H9 (cell line): ENCODE measurements at regions not wholly inside any gene's neighbourhood (a gene's known extent, or its start where the extent isn't known, plus 50 kb on each side); places are given as distances from the start of the nearest gene placed in this dataset.

Source experiments
- DNase-seq: peaks from one replicate; pipeline ENCODE4 v3.0.0-alpha.2; 2017
- H2AFZ ChIP-seq: one replicate; pipeline ENCODE4 v1.6.1; 2013; ENCODE audit warnings: mild to moderate bottlenecking, low read length, control low read depth, moderate library complexity
- H2AK5ac ChIP-seq: 2 replicates; pipeline ENCODE4 v1.6.1; 2013; ENCODE audit warnings: low read length, control low read depth, mixed read lengths; ENCODE audit not compliant: insufficient read length
- H2BK120ac ChIP-seq: one replicate; pipeline ENCODE4 v1.6.1; 2013; ENCODE audit warnings: low read depth, mild to moderate bottlenecking, low read length, control low read depth, inconsistent platforms; ENCODE audit not compliant: poor library complexity, severe bottlenecking
- H2BK12ac ChIP-seq: 2 replicates; pipeline ENCODE4 v1.6.1; 2013; ENCODE audit warnings: low read length, control low read depth, mixed read lengths, low read depth; ENCODE audit not compliant: insufficient read length
- H2BK15ac ChIP-seq: 2 replicates; pipeline ENCODE4 v1.6.1; 2013; ENCODE audit warnings: low read depth, low read length, control low read depth
- H2BK20ac ChIP-seq: one replicate; pipeline ENCODE4 v1.6.1; 2013; ENCODE audit warnings: low read depth, mild to moderate bottlenecking, low read length, control low read depth, inconsistent platforms; ENCODE audit not compliant: poor library complexity, severe bottlenecking
- H2BK5ac ChIP-seq: 2 replicates; pipeline ENCODE4 v1.6.1; 2013; ENCODE audit warnings: low read length, control low read depth, mixed read lengths; ENCODE audit not compliant: insufficient read length
- H3K14ac ChIP-seq: 2 replicates; pipeline ENCODE4 v1.6.1; 2013; ENCODE audit warnings: low read length, control low read depth; ENCODE audit not compliant: insufficient read depth
- H3K18ac ChIP-seq: 2 replicates; pipeline ENCODE4 v1.6.1; 2013; ENCODE audit warnings: low read depth, mild to moderate bottlenecking, mixed read lengths, low read length, control low read depth; ENCODE audit not compliant: insufficient read length
- H3K23ac ChIP-seq: 2 replicates; pipeline ENCODE4 v1.6.1; 2013; ENCODE audit warnings: low read length, control low read depth, mixed read lengths, low read depth; ENCODE audit not compliant: insufficient read length
- H3K23me2 ChIP-seq: 2 replicates; pipeline ENCODE4 v1.6.1; 2013; ENCODE audit warnings: low read depth, mild to moderate bottlenecking, mixed read lengths, low read length, control low read depth; ENCODE audit not compliant: insufficient read length, poor library complexity, severe bottlenecking
- H3K27ac ChIP-seq: 2 replicates; pipeline ENCODE4 v1.5.1; 2013; ENCODE audit warnings: low read length, control low read depth, mixed read lengths, low read depth; ENCODE audit not compliant: insufficient read length
- H3K27me3 ChIP-seq: 2 replicates; pipeline ENCODE4 v1.6.1; 2013; ENCODE audit warnings: low read length, control low read depth, inconsistent platforms; ENCODE audit not compliant: insufficient read depth
- H3K4ac ChIP-seq: 2 replicates; pipeline ENCODE4 v1.6.1; 2013; ENCODE audit warnings: low read depth, mild to moderate bottlenecking, control low read depth, inconsistent platforms, low read length, moderate library complexity
- H3K4me1 ChIP-seq: 2 replicates; pipeline ENCODE4 v1.6.1; 2013; ENCODE audit warnings: low read length, control low read depth, inconsistent platforms; ENCODE audit not compliant: insufficient read depth
- H3K4me2 ChIP-seq: 2 replicates; pipeline ENCODE4 v1.6.1; 2013; ENCODE audit warnings: low read length, control low read depth, mixed read lengths; ENCODE audit not compliant: insufficient read length, insufficient read depth
- H3K56ac ChIP-seq: 2 replicates; pipeline ENCODE4 v1.6.1; 2013; ENCODE audit warnings: low read depth, mild to moderate bottlenecking, mixed read lengths, low read length, control low read depth; ENCODE audit not compliant: insufficient read length
- H3K79me1 ChIP-seq: 2 replicates; pipeline ENCODE4 v1.6.1; 2013; ENCODE audit warnings: low read depth, mild to moderate bottlenecking, moderate library complexity, low read length, control low read depth, inconsistent platforms; ENCODE audit not compliant: insufficient read depth, poor library complexity, severe bottlenecking
- H3K79me2 ChIP-seq: 2 replicates; pipeline ENCODE4 v1.6.1; 2013; ENCODE audit warnings: low read length, control low read depth, inconsistent platforms; ENCODE audit not compliant: insufficient read depth
- H3K9ac ChIP-seq: 2 replicates; pipeline ENCODE4 v1.6.1; 2013; ENCODE audit warnings: low read length, control low read depth, mixed read lengths; ENCODE audit not compliant: insufficient read length; ENCODE audit errors: extremely low read depth
- H3K9me3 ChIP-seq: one replicate; pipeline ENCODE4 v1.6.1; 2013; ENCODE audit warnings: low read depth, low read length, inconsistent platforms; ENCODE audit not compliant: control insufficient read depth
- H3T11ph ChIP-seq: one replicate; pipeline ENCODE4 v1.6.1; 2013; ENCODE audit warnings: mild to moderate bottlenecking, low read length, control low read depth, inconsistent platforms
- H4K20me1 ChIP-seq: one replicate; pipeline ENCODE4 v1.6.1; 2013; ENCODE audit not compliant: control insufficient read depth, insufficient read length, insufficient read depth
- H4K5ac ChIP-seq: 2 replicates; pipeline ENCODE4 v1.6.1; 2013; ENCODE audit warnings: low read depth, mild to moderate bottlenecking, mixed read lengths, low read length, control low read depth; ENCODE audit not compliant: insufficient read length
- H4K8ac ChIP-seq: replicated peaks from 2 replicates; pipeline ENCODE4 v1.6.1; 2013; ENCODE audit warnings: low read length, control low read depth, mixed read lengths, low read depth; ENCODE audit not compliant: insufficient read length
- H4K91ac ChIP-seq: 2 replicates; pipeline ENCODE4 v1.6.1; 2013; ENCODE audit warnings: low read depth, mild to moderate bottlenecking, moderate library complexity, mixed read lengths, low read length, control low read depth; ENCODE audit not compliant: insufficient read length
- H3K27ac Mint-ChIP-seq, 3 experiments: 2 replicates in 2 of 3; 3 replicates in 1 of 3; pipeline ENCODE4 v1.8.0; 2020 to 2021; ENCODE audit warnings: mixed read lengths in 3 of 3, mild to moderate bottlenecking in 1 of 3, moderate library complexity in 1 of 3
- H3K27me3 Mint-ChIP-seq: 2 replicates; pipeline ENCODE4 v1.8.0; 2021; ENCODE audit warnings: low read depth, mild to moderate bottlenecking, moderate library complexity, mixed read lengths
- H3K36me3 Mint-ChIP-seq, 3 experiments: 2 replicates in 2 of 3; 3 replicates in 1 of 3; pipeline ENCODE4 v1.8.0; 2020 to 2021; ENCODE audit warnings: low read depth in 3 of 3, mixed read lengths in 3 of 3; ENCODE audit not compliant: insufficient read depth in 1 of 3
- H3K4me1 Mint-ChIP-seq, 2 experiments: 2 replicates each; pipeline ENCODE4 v1.8.0; 2020; ENCODE audit warnings: mixed read lengths in 2 of 2
- H3K4me3 Mint-ChIP-seq, 2 experiments: 2 replicates in 1 of 2; 3 replicates in 1 of 2; pipeline ENCODE4 v1.8.0; 2020 to 2021; ENCODE audit warnings: mild to moderate bottlenecking in 2 of 2, mixed read lengths in 2 of 2, moderate library complexity in 1 of 2
- H3K9me3 Mint-ChIP-seq, 2 experiments: 2 replicates in 1 of 2; 3 replicates in 1 of 2; pipeline ENCODE4 v1.8.0; 2020; ENCODE audit warnings: mild to moderate bottlenecking in 2 of 2, mixed read lengths in 2 of 2, moderate library complexity in 1 of 2
- WGBS: extraction: QIAGEN DNeasy Blood & Tissue Kit; methylation state at CpG from one replicate; pipeline ENCODE4 v1.1.7; 2013; ENCODE audit warnings: missing lambda C conversion rate, low lambda C conversion rate, mixed read lengths; ENCODE audit not compliant: insufficient read length; ENCODE audit errors: extremely low coverage; 5-methylcytosine and 5-hydroxymethylcytosine counted together
- TF ChIP-seq, protein P1 (sequence below): fragments of 200-600 bp; sonication (generic); conservative IDR thresholded peaks from 3 replicates; pipeline ENCODE4 v1.8.0; 2021; ENCODE audit warnings: antibody characterized with exemption, mild to moderate bottlenecking

DNA sequence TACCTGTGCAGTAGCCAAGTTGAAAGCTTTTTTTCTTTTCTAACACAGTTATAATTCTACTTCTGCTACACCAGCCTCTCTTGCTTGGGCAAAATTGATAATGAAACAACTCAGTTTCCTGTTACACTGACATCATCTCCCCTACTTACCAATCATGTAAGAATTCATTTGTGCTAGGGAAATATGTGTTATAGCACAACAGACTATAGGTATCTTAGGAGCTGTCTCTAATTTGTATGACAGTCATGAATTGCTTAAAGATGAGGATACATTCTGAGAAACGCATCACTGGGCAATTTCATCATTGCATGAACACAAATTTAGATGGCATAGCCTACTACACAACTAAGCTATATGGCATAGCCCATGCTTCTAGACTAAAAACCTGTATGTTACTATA, 246.3 kb upstream of the ANKRD50 start:
- Mint-ChIP-seq H3K27ac (no peak overlapping the region), H3K4me1 (peaks cover 2 to 5% of the 10 kb centered on the region in 2 experiments; a peak in 3 of 4 replicates), H3K27me3 (no peaks in the 10 kb centered on the region; the same call in none of the 2 replicates), H3K36me3 (peaks cover 16 to 29% (median 21%) of the 10 kb centered on the region in 3 experiments), H3K9me3 (peaks cover 23 to 25% of the 10 kb centered on the region in 2 experiments), H3K4me3 (no peak overlapping the region)
- H3K79me1 ChIP-seq, result no peaks in the 10 kb centered on the region
- H2BK5ac ChIP-seq, result no peak overlapping the region
- no peak overlapping the region for H3K18ac ChIP-seq
- H3T11ph ChIP-seq, result no peak overlapping the region
- no peaks in the 10 kb centered on the region for H3K4me1 ChIP-seq
- DNase-seq, result no peak
- H2BK12ac ChIP-seq, result no peak overlapping the region
- no peaks in the 10 kb centered on the region for H3K23me2 ChIP-seq
- H2BK20ac ChIP-seq, result no peak overlapping the region
- no peak overlapping the region for H2AFZ ChIP-seq
- no peak overlapping the region for H3K27ac ChIP-seq
- H3K9ac ChIP-seq, result no peak overlapping the region
- TF ChIP-seq, protein P1, sequence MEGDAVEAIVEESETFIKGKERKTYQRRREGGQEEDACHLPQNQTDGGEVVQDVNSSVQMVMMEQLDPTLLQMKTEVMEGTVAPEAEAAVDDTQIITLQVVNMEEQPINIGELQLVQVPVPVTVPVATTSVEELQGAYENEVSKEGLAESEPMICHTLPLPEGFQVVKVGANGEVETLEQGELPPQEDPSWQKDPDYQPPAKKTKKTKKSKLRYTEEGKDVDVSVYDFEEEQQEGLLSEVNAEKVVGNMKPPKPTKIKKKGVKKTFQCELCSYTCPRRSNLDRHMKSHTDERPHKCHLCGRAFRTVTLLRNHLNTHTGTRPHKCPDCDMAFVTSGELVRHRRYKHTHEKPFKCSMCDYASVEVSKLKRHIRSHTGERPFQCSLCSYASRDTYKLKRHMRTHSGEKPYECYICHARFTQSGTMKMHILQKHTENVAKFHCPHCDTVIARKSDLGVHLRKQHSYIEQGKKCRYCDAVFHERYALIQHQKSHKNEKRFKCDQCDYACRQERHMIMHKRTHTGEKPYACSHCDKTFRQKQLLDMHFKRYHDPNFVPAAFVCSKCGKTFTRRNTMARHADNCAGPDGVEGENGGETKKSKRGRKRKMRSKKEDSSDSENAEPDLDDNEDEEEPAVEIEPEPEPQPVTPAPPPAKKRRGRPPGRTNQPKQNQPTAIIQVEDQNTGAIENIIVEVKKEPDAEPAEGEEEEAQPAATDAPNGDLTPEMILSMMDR, result no peak
- H2AK5ac ChIP-seq, result no peak overlapping the region
- H2BK15ac ChIP-seq, result no peak overlapping the region
- no CpG with 5 or more reads among the region's 1 CpG for WGBS
- H4K8ac ChIP-seq, result no peak overlapping the region
- no peak overlapping the region for H2BK120ac ChIP-seq
- peaks cover 14% of the 10 kb centered on the region for H3K9me3 ChIP-seq
- no peak overlapping the region for H4K91ac ChIP-seq
- no peak overlapping the region for H4K5ac ChIP-seq
- no peak overlapping the region for H3K4me2 ChIP-seq
- no peak overlapping the region for H3K23ac ChIP-seq
- no peak overlapping the region for H3K56ac ChIP-seq
- no peaks in the 10 kb centered on the region for H3K79me2 ChIP-seq
- no peaks in the 10 kb centered on the region for H3K27me3 ChIP-seq
- no peak overlapping the region for H3K4ac ChIP-seq
- no peak overlapping the region for H3K14ac ChIP-seq
- H4K20me1 ChIP-seq, result no peaks in the 10 kb centered on the region
